ENCODE measurements at regions not wholly inside any gene's neighbourhood (a gene's known extent, or its start where the extent isn't known, plus 50 kb on each side); places are given as distances from the start of the nearest gene placed in this dataset.

DNA sequence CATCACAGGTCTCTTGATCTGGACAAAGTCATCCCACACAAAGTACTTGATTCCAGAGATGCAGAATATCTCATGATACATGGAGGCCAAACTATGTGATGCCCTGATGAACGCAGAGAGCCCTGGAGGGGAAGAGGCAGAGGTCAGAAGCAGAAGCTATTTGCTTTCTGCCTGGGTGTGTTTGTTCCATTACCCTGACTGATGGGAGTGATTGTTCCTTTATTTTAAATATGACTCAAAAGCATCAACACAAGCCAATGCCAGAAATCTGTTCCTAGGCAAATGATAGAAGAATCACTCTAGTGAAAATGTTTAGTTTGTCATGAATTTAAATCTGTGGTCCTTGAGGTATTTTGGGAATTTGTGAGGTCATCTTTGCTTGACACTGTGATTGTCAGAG lies 54.7 kb upstream of the GGTLC1 start:
- TF ChIP-seq, protein P1, sequence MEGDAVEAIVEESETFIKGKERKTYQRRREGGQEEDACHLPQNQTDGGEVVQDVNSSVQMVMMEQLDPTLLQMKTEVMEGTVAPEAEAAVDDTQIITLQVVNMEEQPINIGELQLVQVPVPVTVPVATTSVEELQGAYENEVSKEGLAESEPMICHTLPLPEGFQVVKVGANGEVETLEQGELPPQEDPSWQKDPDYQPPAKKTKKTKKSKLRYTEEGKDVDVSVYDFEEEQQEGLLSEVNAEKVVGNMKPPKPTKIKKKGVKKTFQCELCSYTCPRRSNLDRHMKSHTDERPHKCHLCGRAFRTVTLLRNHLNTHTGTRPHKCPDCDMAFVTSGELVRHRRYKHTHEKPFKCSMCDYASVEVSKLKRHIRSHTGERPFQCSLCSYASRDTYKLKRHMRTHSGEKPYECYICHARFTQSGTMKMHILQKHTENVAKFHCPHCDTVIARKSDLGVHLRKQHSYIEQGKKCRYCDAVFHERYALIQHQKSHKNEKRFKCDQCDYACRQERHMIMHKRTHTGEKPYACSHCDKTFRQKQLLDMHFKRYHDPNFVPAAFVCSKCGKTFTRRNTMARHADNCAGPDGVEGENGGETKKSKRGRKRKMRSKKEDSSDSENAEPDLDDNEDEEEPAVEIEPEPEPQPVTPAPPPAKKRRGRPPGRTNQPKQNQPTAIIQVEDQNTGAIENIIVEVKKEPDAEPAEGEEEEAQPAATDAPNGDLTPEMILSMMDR (IDR thresholded peaks at IDR 0.05), result no peak
- no peak for TF ChIP-seq ZFX (IDR thresholded peaks at IDR 0.05; ENCODE audit: borderline replicate concordance)
